ENCODE measurements at regions not wholly inside any gene's neighbourhood (a gene's known extent, or its start where the extent isn't known, plus 50 kb on each side); places are given as distances from the start of the nearest gene placed in this dataset.

DNA sequence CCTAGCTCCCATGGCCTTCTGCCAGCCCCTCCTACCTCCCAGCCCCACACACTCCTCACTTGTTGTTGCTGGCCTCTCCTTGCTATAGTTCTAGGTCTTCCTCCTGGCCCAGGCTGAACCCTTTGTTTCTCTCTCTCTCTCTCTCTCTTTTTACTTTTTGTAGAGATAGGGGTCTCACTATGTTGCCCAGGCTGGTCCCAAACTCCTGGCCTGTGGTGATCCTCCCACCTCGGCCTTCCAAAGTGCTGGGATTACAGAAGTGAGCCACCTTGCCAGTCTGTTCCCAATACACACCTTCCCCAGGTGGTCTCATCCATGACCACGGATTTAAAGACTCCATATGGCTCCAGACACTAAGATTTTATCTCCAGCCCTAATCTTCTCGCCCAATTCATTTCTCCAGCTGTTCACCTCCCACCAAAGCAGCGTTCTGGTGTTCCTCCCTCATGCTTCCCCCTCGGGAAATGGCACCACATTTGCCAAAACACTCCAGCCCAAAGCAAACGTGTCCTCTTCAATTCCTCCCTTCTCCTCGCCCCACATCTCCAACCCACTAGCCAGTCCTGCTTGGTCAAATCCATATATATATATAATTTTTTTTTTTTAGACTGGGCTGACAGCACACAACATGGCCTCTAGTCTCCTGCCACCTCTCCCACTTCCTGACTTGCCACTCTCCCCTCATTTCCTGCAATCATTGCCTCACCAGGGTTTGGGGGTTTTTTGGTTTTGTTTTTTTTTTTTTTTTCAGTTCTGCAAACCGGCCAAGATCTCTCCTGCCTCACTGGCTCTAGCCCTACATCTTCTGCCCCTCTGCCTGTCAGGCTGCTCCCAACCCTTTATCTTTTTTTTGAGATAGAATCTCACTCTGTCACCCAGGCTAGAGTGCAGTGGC, 104.4 kb downstream of the NCR2 start:
- TF ChIP-seq CTCF (IDR thresholded peaks at IDR 0.05; ENCODE audit: insufficient read depth, low read depth, low read length) (no peak), EZH2 (IDR thresholded peaks at IDR 0.05; ENCODE audit: insufficient read depth, low read length) (no peak)

Measured in astrocyte (in vitro differentiated cells and primary cell).